Middle frontal gyrus (tissue), 1 donor: ENCODE measurements at regions not wholly inside any gene's neighbourhood (a gene's known extent, or its start where the extent isn't known, plus 50 kb on each side); places are given as distances from the start of the nearest gene placed in this dataset.

ENCODE experiments used
- DNase-seq: peaks from one replicate; pipeline ENCODE4 v3.0.0-alpha.2; 2015; ENCODE audit warnings: low spot score; ENCODE audit errors: extremely low spot score

GRCh38 chr5:29990681-29991080 is 1202.8 kb upstream of the CDH6 start:
- no peak for DNase-seq

GRCh38 chr5:29984156-29984540 is 1209.3 kb upstream of the CDH6 start:
- DNase-seq, result no peak

- no peak for DNase-seq
Measured at GRCh38 chr5:29983528-29984155, 1209.8 kb upstream of the CDH6 start.

- no peak for DNase-seq
Measured at GRCh38 chr5:29982457-29982856, 1211.0 kb upstream of the CDH6 start.

GRCh38 chr5:29972597-29972996 is 1220.9 kb upstream of the CDH6 start:
- no peak for DNase-seq

- DNase-seq, result no peak
Measured at GRCh38 chr5:29963956-29964355, 1229.5 kb upstream of the CDH6 start.

GRCh38 chr5:29960323-29960722 is 1233.2 kb upstream of the CDH6 start:
- DNase-seq, result no peak

- no peak for DNase-seq
Measured at GRCh38 chr5:29950416-29951145, 1242.9 kb upstream of the CDH6 start.

GRCh38 chr5:29949301-29949872 is 1244.1 kb upstream of the CDH6 start:
- DNase-seq, result no peak

GRCh38 chr5:29944327-29944726 is 1249.2 kb upstream of the CDH6 start:
- no peak for DNase-seq

GRCh38 chr5:29942089-29942488 is 1251.4 kb upstream of the CDH6 start:
- DNase-seq, result no peak

GRCh38 chr5:29939988-29940387 is 1253.5 kb upstream of the CDH6 start:
- no peak for DNase-seq

GRCh38 chr5:29935371-29935770 is 1258.1 kb upstream of the CDH6 start:
- DNase-seq, result no peak

- no peak for DNase-seq
Measured at GRCh38 chr5:29930316-29930715, 1263.2 kb upstream of the CDH6 start.

GRCh38 chr5:29924107-29924506 is 1269.4 kb upstream of the CDH6 start:
- no peak for DNase-seq

- no peak for DNase-seq
Measured at GRCh38 chr5:29905626-29906353, 1287.7 kb upstream of the CDH6 start.

GRCh38 chr5:29902859-29903258 is 1290.6 kb upstream of the CDH6 start:
- no peak for DNase-seq

GRCh38 chr5:29899583-29899982 is 1293.9 kb upstream of the CDH6 start:
- no peak for DNase-seq

GRCh38 chr5:29897916-29898315 is 1295.6 kb upstream of the CDH6 start:
- DNase-seq, result no peak

- DNase-seq, result no peak
Measured at GRCh38 chr5:29896646-29897045, 1296.8 kb upstream of the CDH6 start.

- DNase-seq, result no peak
Measured at GRCh38 chr5:29894668-29895067, 1298.8 kb upstream of the CDH6 start.

- no peak for DNase-seq
Measured at GRCh38 chr5:29889051-29889450, 1304.4 kb upstream of the CDH6 start.
